ENCODE measurements at regions not wholly inside any gene's neighbourhood (a gene's known extent, or its start where the extent isn't known, plus 50 kb on each side); places are given as distances from the start of the nearest gene placed in this dataset.

DNA sequence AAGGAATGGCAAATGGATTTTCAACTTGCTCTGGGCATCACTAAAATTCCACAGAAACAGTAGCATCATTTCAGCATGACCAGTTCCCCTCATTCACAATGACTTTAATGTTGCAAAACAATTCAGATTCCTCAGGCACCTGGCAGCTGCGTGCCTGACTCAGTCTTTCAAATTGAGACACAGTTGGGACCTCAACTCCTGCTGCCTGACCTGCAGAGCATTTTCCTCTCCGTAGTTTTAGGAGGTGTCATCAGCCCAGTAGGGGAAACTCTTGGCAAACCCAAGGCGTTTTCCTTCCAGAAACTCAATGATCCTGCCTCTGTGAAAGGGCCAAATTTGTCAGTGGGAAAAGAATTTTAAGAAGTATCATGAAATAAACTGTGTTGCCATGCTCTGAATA is 388.9 kb downstream of the SPRY1 start:
- TF ChIP-seq, protein P1, sequence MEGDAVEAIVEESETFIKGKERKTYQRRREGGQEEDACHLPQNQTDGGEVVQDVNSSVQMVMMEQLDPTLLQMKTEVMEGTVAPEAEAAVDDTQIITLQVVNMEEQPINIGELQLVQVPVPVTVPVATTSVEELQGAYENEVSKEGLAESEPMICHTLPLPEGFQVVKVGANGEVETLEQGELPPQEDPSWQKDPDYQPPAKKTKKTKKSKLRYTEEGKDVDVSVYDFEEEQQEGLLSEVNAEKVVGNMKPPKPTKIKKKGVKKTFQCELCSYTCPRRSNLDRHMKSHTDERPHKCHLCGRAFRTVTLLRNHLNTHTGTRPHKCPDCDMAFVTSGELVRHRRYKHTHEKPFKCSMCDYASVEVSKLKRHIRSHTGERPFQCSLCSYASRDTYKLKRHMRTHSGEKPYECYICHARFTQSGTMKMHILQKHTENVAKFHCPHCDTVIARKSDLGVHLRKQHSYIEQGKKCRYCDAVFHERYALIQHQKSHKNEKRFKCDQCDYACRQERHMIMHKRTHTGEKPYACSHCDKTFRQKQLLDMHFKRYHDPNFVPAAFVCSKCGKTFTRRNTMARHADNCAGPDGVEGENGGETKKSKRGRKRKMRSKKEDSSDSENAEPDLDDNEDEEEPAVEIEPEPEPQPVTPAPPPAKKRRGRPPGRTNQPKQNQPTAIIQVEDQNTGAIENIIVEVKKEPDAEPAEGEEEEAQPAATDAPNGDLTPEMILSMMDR (IDR thresholded peaks at IDR 0.05; ENCODE audit: low read length), result no peak
- no peak for TF ChIP-seq EZH2 (IDR thresholded peaks at IDR 0.05; ENCODE audit: borderline replicate concordance, low read length)
